HCT116 (cell line): ENCODE measurements at regions not wholly inside any gene's neighbourhood (a gene's known extent, or its start where the extent isn't known, plus 50 kb on each side); places are given as distances from the start of the nearest gene placed in this dataset.

Experiments used
- ATAC-seq: fragments of 200-7000 bp; cut with Tn5 transposase; 2 replicates; pipeline ENCODE4 v1.9.1; 2020; ENCODE audit warnings: mild to moderate bottlenecking, moderate library complexity
- BruUV-seq: library from RNA; stranded (reverse); fragments of 400-500 nt; replicated peaks from 2 replicates; lab custom pipeline; 2021; lab: Mats Ljungman, UMichigan
- CTCF ChIA-PET: fragments of 300-600 bp; sonication (Branson Sonifier 250); formaldehyde crosslinking; loops from one replicate; lab custom pipeline; 2021; ENCODE audit warnings: antibody characterized with exemption; lab: Charles Lee
- POLR2A ChIA-PET: fragments of 300-600, 350-600 bp; sonication (Branson Sonifier 250); formaldehyde crosslinking; loops from one replicate; lab custom pipeline; 2021; ENCODE audit warnings: antibody characterized with exemption; lab: Charles Lee
- RAD21 ChIA-PET, 2 experiments: fragments of 300-600 bp; sonication (Branson Sonifier 250); formaldehyde crosslinking; loops; one replicate each; lab custom pipeline; 2023; ENCODE audit warnings: low total read pairs in 2 of 2; ENCODE audit not compliant: uncharacterized antibody in 2 of 2, unreplicated experiment in 2 of 2, low non-redundant PET in 1 of 2; lab: Charles Lee
- DNase-seq: peaks from one replicate; pipeline ENCODE4 v3.0.0-alpha.2; 2010; ENCODE audit warnings: low read depth, low spot score
- H2AFZ ChIP-seq: fragments of 200-600 bp; shearing (Covaris generic), sonication (generic); 2 replicates; pipeline ENCODE4 v1.6.1; 2017; ENCODE audit warnings: low read depth, mixed run types, mixed read lengths, antibody characterized with exemption, low read length; ENCODE audit not compliant: poor library complexity, severe bottlenecking
- H3K27ac ChIP-seq: 2 replicates; pipeline ENCODE4 v1.5.1; 2012; ENCODE audit warnings: low read depth, low read length
- H3K27me3 ChIP-seq: fragments of 200-600 bp; sonication (generic); 2 replicates; pipeline ENCODE4 v1.6.1; 2016; ENCODE audit warnings: mixed run types, low read length, mixed read lengths; ENCODE audit not compliant: insufficient read depth
- H3K36me3 ChIP-seq, 2 experiments: fragments of 200-500 bp in 1 of 2; fragments of 200-600 bp in 1 of 2; sonication (Bioruptor generic) in 1 of 2; sonication (generic) in 1 of 2; 2 replicates each; pipeline versions ENCODE4 v1.5.1 to v1.6.1; 2014 to 2016; ENCODE audit warnings: low read length in 2 of 2, inconsistent platforms in 1 of 2, mixed read lengths in 1 of 2, mixed run types in 1 of 2; ENCODE audit not compliant: insufficient read depth in 2 of 2, control insufficient read depth in 1 of 2
- H3K4me1 ChIP-seq, 2 experiments: fragments of 200-600 bp in 1 of 2; sonication (generic) in 1 of 2; 2 replicates each; pipeline versions ENCODE4 v1.5.1 to v1.6.1; 2012 to 2017; ENCODE audit warnings: low read length in 2 of 2, inconsistent platforms in 1 of 2, mild to moderate bottlenecking in 1 of 2, mixed read lengths in 1 of 2, mixed run types in 1 of 2, moderate library complexity in 1 of 2; ENCODE audit not compliant: insufficient read depth in 2 of 2, control insufficient read depth in 1 of 2
- H3K4me2 ChIP-seq: fragments of 200-600 bp; sonication (generic); 2 replicates; pipeline ENCODE4 v1.6.1; 2017; ENCODE audit warnings: mixed run types, low read length, mixed read lengths
- H3K4me3 ChIP-seq, 2 experiments: fragments of 200-600 bp in 1 of 2; sonication (generic) in 1 of 2; replicated peaks in 1 of 2; 2 replicates each; pipeline ENCODE4 v1.5.1; 2011 to 2016; ENCODE audit warnings: low read length in 2 of 2, control low read depth in 1 of 2, low read depth in 1 of 2, mild to moderate bottlenecking in 1 of 2, mixed read lengths in 1 of 2, mixed run types in 1 of 2
- H3K79me2 ChIP-seq: fragments of 200-600 bp; sonication (generic); 2 replicates; pipeline ENCODE4 v1.6.1; 2017; ENCODE audit warnings: mild to moderate bottlenecking, mixed run types, low read length, moderate library complexity, mixed read lengths; ENCODE audit not compliant: insufficient read depth
- H3K9ac ChIP-seq: fragments of 200-600 bp; sonication (generic); 2 replicates; pipeline ENCODE4 v1.6.1; 2016; ENCODE audit warnings: low read length, mixed read lengths
- H3K9me2 ChIP-seq: fragments of 200-600 bp; sonication (generic), shearing (Covaris generic); 2 replicates; pipeline ENCODE4 v1.6.1; 2017; ENCODE audit warnings: mixed run types, mild to moderate bottlenecking, moderate library complexity; ENCODE audit not compliant: insufficient read depth
- H3K9me3 ChIP-seq, 2 experiments: fragments of 200-500 bp in 1 of 2; fragments of 200-600 bp in 1 of 2; sonication (Bioruptor generic) in 1 of 2; sonication (generic) in 1 of 2; 2 replicates each; pipeline ENCODE4 v1.6.1; 2014 to 2017; ENCODE audit warnings: low read length in 2 of 2, mixed read lengths in 2 of 2, inconsistent platforms in 1 of 2, low read depth in 1 of 2, mild to moderate bottlenecking in 1 of 2, mixed run types in 1 of 2, moderate library complexity in 1 of 2; ENCODE audit not compliant: control insufficient read depth in 1 of 2, insufficient read depth in 1 of 2
- H4K20me1 ChIP-seq: fragments of 200-600 bp; sonication (generic), shearing (Covaris generic); 2 replicates; pipeline ENCODE4 v1.6.1; 2017; ENCODE audit warnings: mixed run types, mild to moderate bottlenecking, moderate library complexity; ENCODE audit not compliant: insufficient read depth
- CEBPB ChIP-seq: IDR thresholded peaks from 2 replicates; pipeline ENCODE4 v1.6.1; 2012; ENCODE audit warnings: low read depth
- EGR1 ChIP-seq: IDR thresholded peaks from 2 replicates; pipeline ENCODE4 v1.6.1; 2012; ENCODE audit warnings: low read depth
- EZH2 ChIP-seq: fragments of 200-600 bp; sonication (generic); IDR thresholded peaks from 2 replicates; pipeline ENCODE4 v1.6.1; 2017; ENCODE audit warnings: antibody characterized with exemption, mixed run types
- EZH2phosphoT487 ChIP-seq: fragments of 200-600 bp; IDR thresholded peaks from 2 replicates; pipeline ENCODE4 v1.6.1; 2018; ENCODE audit warnings: antibody characterized with exemption, borderline replicate concordance
- FOSL1 ChIP-seq: IDR thresholded peaks from 2 replicates; pipeline ENCODE4 v1.6.1; 2012; ENCODE audit warnings: low read depth
- JUND ChIP-seq: IDR thresholded peaks from 2 replicates; pipeline ENCODE4 v1.6.1; 2012
- POLR2A ChIP-seq: IDR thresholded peaks from 2 replicates; pipeline ENCODE4 v1.7.0; 2011; ENCODE audit warnings: borderline replicate concordance; ENCODE audit not compliant: insufficient read depth, insufficient read length; ENCODE audit errors: extremely low read depth
- POLR2AphosphoS5 ChIP-seq: IDR thresholded peaks from 2 replicates; pipeline ENCODE4 v1.6.1; 2011; ENCODE audit warnings: mild to moderate bottlenecking, low read depth, low read length, moderate library complexity
- RAD21 ChIP-seq: IDR thresholded peaks from 2 replicates; pipeline ENCODE4 v1.6.1; 2012; ENCODE audit warnings: low read depth, mild to moderate bottlenecking
- REST ChIP-seq: IDR thresholded peaks from 2 replicates; pipeline ENCODE4 v1.6.1; 2012; ENCODE audit warnings: low read depth
- TCF7L2 ChIP-seq: IDR thresholded peaks from 2 replicates; pipeline ENCODE4 v1.7.0; 2011; ENCODE audit warnings: borderline replicate concordance, inconsistent platforms; ENCODE audit not compliant: insufficient read depth, insufficient read length; ENCODE audit errors: extremely low read depth
- YY1 ChIP-seq: IDR thresholded peaks from 2 replicates; pipeline ENCODE4 v1.6.1; 2011; ENCODE audit warnings: low read length, low read depth, moderate library complexity, mild to moderate bottlenecking; ENCODE audit not compliant: insufficient replicate concordance; ENCODE audit errors: extremely low read depth
- ZFX ChIP-seq: fragments of 450-650 bp; IDR thresholded peaks from 2 replicates; pipeline ENCODE4 v1.6.1; 2017
- ZNF274 ChIP-seq: fragments of 200-500 bp; sonication (Bioruptor generic); IDR thresholded peaks from 2 replicates; pipeline ENCODE4 v1.6.1; 2014; ENCODE audit warnings: mild to moderate bottlenecking, low read depth, low read length, inconsistent platforms
- intact Hi-C: fragments of 100-400 bp; cut with micrococcal nuclease; formaldehyde crosslinking; loops from 2 replicates; pipeline ENCODE4 v1.10.0; 2022

DNA sequence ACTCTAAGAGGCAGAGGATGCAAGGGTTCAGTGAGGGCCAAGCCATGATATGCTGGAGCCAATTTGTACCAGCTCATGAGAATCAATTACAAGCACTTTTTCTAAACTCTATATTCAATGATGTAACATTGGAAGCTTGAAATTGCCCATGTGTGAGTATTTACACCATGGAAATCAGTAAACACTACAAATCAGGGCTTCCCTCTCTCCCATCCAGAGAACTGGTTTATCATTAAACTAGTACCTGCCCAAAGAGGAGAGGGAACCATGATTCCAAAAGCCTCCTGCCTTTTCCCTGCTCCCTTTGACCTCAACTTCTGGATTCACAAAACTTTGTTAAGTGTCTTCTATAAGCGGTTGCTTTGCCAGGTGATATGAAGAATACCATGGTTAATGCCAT, 52.5 kb upstream of the BICC1 start:
- Histone ChIP-seq H3K36me3 (no peaks in the 10 kb centered on the region), H3K27ac (no peak overlapping the region), H3K4me3 (no peak overlapping the region), H3K4me2 (no peak overlapping the region)
- TF ChIP-seq POLR2A: no peak
- no peak for TF ChIP-seq FOSL1
- no peak for TF ChIP-seq ZFX
- TF ChIP-seq POLR2AphosphoS5: no peak
- TF ChIP-seq ZNF274: no peak
- TF ChIP-seq EGR1: no peak
- no peak for TF ChIP-seq EZH2phosphoT487
- no peak for TF ChIP-seq REST
- no peak for TF ChIP-seq TCF7L2
- no peak for TF ChIP-seq RAD21
- no peak for TF ChIP-seq JUND
- TF ChIP-seq EZH2: no peak
- no peak for TF ChIP-seq CEBPB
- TF ChIP-seq YY1: no peak
- TF ChIP-seq, all 23 proteins: peak for 0
- H2AFZ ChIP-seq: no peak overlapping the region
- no peaks in the 10 kb centered on the region for H3K4me1 ChIP-seq
- ChIA-PET POLR2A (no interaction called here), RAD21 (no interaction called here), CTCF (no interaction called here)
- H4K20me1 ChIP-seq: no peaks in the 10 kb centered on the region
- H3K79me2 ChIP-seq: no peaks in the 10 kb centered on the region
- intact Hi-C loops: no loop called here
- DNase-seq: no peak
- no peaks in the 10 kb centered on the region for H3K9me3 ChIP-seq
- no peaks in the 10 kb centered on the region for H3K27me3 ChIP-seq
- no peaks in the 10 kb centered on the region for H3K9me2 ChIP-seq
- BruUV-seq: no TSS peak
- H3K9ac ChIP-seq: no peak overlapping the region
- ATAC-seq: no peak
